Brain microvascular endothelial cell (primary cell): ENCODE measurements at regions not wholly inside any gene's neighbourhood (a gene's known extent, or its start where the extent isn't known, plus 50 kb on each side); places are given as distances from the start of the nearest gene placed in this dataset.

Experiments
- DNase-seq: peaks from one replicate; pipeline ENCODE4 v3.0.0-alpha.2; 2020
- H3K27ac ChIP-seq: fragments of 250-450 bp; sonication (Bioruptor Pico); 2 replicates; pipeline ENCODE4 v1.5.1; 2020; ENCODE audit warnings: mild to moderate bottlenecking, moderate library complexity
- H3K27me3 ChIP-seq: fragments of 250-450 bp; sonication (Bioruptor Pico); replicated peaks from 2 replicates; pipeline ENCODE4 v1.5.1; 2020; ENCODE audit warnings: mild to moderate bottlenecking
- H3K36me3 ChIP-seq: fragments of 250-450 bp; sonication (Bioruptor Pico); replicated peaks from 2 replicates; pipeline ENCODE4 v1.5.1; 2020; ENCODE audit warnings: mild to moderate bottlenecking
- H3K4me3 ChIP-seq: 2 replicates; pipeline ENCODE4 v1.5.1; 2011; ENCODE audit warnings: low read depth, mild to moderate bottlenecking, control low read depth, low read length, moderate library complexity
- in situ Hi-C: cut with HindIII; loops from 2 replicates; pipeline ENCODE4 v1.10.0; 2017; ENCODE audit warnings: low sequenced_read_pairs, low pct_ligation_motif_present
- TF ChIP-seq, protein P1 (sequence below): IDR thresholded peaks from 2 replicates; pipeline ENCODE4 v1.5.1; 2011; ENCODE audit warnings: low read depth, mild to moderate bottlenecking, moderate library complexity, low read length, control low read depth, inconsistent platforms; ENCODE audit errors: missing control alignments

- DNase-seq, result no peak
- Histone ChIP-seq H3K36me3 (no peaks in the 10 kb centered on the region), H3K27me3 (no peaks in the 10 kb centered on the region), H3K27ac (no peak overlapping the region), H3K4me3 (no peak overlapping the region)
- in situ Hi-C loops, result no loop called here
- TF ChIP-seq, protein P1, sequence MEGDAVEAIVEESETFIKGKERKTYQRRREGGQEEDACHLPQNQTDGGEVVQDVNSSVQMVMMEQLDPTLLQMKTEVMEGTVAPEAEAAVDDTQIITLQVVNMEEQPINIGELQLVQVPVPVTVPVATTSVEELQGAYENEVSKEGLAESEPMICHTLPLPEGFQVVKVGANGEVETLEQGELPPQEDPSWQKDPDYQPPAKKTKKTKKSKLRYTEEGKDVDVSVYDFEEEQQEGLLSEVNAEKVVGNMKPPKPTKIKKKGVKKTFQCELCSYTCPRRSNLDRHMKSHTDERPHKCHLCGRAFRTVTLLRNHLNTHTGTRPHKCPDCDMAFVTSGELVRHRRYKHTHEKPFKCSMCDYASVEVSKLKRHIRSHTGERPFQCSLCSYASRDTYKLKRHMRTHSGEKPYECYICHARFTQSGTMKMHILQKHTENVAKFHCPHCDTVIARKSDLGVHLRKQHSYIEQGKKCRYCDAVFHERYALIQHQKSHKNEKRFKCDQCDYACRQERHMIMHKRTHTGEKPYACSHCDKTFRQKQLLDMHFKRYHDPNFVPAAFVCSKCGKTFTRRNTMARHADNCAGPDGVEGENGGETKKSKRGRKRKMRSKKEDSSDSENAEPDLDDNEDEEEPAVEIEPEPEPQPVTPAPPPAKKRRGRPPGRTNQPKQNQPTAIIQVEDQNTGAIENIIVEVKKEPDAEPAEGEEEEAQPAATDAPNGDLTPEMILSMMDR, result no peak
Measured at GRCh38 chr10:108791794-108792474, 1131.4 kb downstream of the XPNPEP1 start.

DNA sequence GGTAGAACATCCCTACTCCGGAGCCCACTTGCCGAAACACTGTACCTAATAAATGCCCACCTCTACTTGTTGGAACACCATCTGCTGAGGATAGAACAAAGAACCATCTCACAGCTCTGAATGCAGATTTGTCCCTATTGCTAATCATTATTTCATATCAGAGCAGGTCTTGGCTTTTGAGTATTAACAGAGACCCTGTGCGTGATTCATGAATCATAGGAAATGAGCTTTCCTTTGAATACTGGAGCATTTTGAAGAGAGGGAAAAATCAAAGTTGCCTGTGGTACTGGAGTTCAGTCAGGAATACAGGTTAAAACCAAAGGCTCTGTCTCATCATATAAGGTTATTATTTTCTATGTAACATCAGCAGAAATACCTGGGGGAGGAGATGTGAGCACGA is 1132.3 kb downstream of the XPNPEP1 start:
- Histone ChIP-seq H3K36me3 (no peaks in the 10 kb centered on the region), H3K27ac (no peak overlapping the region), H3K4me3 (no peak overlapping the region), H3K27me3 (no peaks in the 10 kb centered on the region)
- in situ Hi-C loops, result no loop called here
- no peak for DNase-seq
- TF ChIP-seq, protein P1, result no peak

DNA sequence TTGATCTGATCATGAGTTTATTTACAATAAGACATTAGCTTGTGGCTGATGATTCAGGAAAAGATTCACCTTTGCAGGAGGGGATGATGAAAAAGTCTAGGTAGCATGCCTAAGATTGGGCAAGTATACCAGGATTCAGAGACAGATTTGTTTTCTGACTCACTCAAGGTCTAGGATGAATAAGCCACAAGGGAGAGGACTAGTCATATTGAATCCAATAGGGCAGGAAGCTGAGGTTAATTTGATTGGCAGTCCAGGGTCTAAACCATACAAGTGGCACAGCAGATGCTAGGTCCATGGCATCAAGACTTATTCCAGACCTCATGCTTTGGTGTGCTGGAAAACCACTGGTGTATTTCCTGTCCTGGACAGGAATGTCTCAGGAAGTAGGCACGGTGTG is 1133.4 kb downstream of the XPNPEP1 start:
- Histone ChIP-seq H3K36me3 (no peaks in the 10 kb centered on the region), H3K4me3 (no peak overlapping the region), H3K27me3 (no peaks in the 10 kb centered on the region), H3K27ac (no peak overlapping the region)
- DNase-seq, result no peak
- TF ChIP-seq, protein P1, result no peak
- in situ Hi-C loops, result no loop called here

- H3K27me3 ChIP-seq, result no peaks in the 10 kb centered on the region
- H3K4me3 ChIP-seq, result no peak overlapping the region
- in situ Hi-C loops, result no loop called here
- no peak for DNase-seq
- no peaks in the 10 kb centered on the region for H3K36me3 ChIP-seq
- H3K27ac ChIP-seq, result no peak overlapping the region
- TF ChIP-seq, protein P1, result no peak
Measured at GRCh38 chr10:108789336-108789735, 1134.0 kb downstream of the XPNPEP1 start.

- DNase-seq, result no peak
- Histone ChIP-seq H3K27me3 (no peaks in the 10 kb centered on the region), H3K27ac (no peak overlapping the region), H3K4me3 (no peak overlapping the region), H3K36me3 (no peaks in the 10 kb centered on the region)
- in situ Hi-C loops, result no loop called here
- TF ChIP-seq, protein P1, result no peak
Measured at GRCh38 chr10:108788891-108789290, 1134.4 kb downstream of the XPNPEP1 start.

DNA sequence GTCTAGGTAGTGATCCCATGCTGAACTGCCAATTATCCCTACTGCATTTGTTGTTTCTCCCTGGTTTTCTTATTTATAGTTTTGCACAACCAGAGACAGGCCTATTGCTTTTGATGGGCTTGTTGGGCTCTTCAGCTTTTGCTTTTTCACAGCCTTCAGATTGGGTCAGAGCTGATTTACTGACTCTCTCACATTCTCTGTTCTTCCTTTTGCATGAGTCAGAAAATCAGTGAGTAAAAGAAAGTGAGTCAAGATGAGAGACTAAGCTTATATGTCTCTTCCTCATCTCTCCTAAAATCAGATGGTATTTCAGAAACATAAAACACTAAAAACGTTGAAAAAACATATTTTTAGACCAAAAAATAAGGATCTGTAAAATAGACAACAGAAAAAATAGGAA is 1135.4 kb downstream of the XPNPEP1 start:
- Histone ChIP-seq H3K4me3 (no peak overlapping the region), H3K27me3 (no peaks in the 10 kb centered on the region), H3K27ac (no peak overlapping the region), H3K36me3 (no peaks in the 10 kb centered on the region)
- DNase-seq, result no peak
- in situ Hi-C loops, result no loop called here
- TF ChIP-seq, protein P1, result no peak
